GM18868 (cell line): ENCODE measurements at regions not wholly inside any gene's neighbourhood (a gene's known extent, or its start where the extent isn't known, plus 50 kb on each side); places are given as distances from the start of the nearest gene placed in this dataset.

Experiments
- ATAC-seq: cut with Tn5 transposase; IDR thresholded peaks from one replicate; pipeline ENCODE4 v1.9.1; 2021; ENCODE audit warnings: mild to moderate bottlenecking, moderate library complexity; ENCODE audit not compliant: unreplicated experiment

DNA sequence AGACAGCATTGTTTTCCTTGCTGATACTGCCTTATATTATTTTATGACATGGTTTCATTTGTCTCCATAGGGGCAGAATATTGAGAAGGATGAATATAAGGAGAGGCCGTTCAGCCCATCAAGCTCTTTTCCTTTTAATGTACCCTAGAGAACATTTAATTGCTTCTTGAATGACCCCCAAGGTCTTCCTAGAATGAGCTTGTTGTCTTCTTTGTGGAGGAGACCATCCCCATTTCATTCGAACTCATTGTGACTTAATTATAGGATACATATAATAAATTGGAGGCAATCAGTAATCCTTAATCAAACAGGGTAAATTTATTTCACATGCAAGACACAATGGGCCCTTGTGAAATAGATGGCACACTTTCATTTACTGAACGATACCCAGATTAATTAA is 231.3 kb downstream of the MDFIC start:
- no peak for ATAC-seq

GRCh38 chr7:115146148-115146547 is 224.3 kb downstream of the MDFIC start:
- ATAC-seq: no peak

GRCh38 chr7:115145512-115145911 is 223.6 kb downstream of the MDFIC start:
- peak; percentile 96 for ATAC-seq

DNA sequence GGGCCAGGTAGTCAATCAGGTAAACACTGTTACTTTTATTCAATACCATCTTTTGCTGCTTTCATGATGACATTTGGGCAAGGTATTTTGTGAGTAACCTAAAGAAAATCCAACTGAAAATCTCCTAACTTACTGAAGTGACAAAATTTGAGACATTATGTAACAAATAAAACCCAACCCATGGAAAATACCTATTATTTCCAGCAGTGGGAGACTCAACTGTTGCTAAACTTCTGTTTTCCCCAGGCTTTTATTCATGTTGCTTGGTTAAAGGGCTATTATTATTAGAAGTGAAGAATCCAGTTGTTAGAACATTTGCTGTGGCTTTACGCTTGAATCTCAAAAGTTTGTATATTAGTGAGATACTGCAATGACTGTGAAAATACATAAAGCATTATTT is 215.9 kb downstream of the MDFIC start:
- peak; percentile 35 for ATAC-seq

DNA sequence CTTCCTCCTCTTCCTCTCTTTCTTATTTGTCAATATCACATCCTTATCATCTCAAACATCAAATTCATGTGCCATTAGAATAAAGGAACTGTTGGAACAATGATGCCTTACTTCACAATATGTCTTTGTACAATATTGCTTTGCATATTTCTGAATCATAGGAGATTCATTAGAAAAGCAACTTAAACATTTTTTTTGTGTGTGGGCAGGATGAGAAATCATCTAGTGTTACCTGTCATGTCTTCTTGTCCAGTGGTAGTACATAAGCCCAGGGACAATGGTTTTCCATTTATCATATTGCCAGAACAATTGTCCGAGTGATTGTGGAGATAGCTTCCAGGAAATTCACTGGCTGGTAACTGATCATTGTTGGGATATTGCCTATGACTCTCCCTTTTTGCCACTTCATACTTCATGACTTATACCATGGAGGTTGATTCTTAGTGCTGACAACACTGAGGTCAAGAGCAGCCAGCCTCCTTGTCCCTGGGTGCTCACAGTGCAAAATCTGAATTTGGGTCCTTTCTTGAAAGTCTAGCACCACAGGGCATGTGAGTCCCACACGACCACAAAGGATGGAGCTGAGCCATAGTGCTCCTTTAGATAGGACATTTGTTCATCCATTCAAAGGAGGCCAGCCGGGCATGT is 215.0 kb downstream of the MDFIC start:
- no peak for ATAC-seq

GRCh38 chr7:115135769-115136410 is 214.0 kb downstream of the MDFIC start:
- ATAC-seq: peak; percentile 91

GRCh38 chr7:115135146-115135545 is 213.3 kb downstream of the MDFIC start:
- ATAC-seq: no peak

DNA sequence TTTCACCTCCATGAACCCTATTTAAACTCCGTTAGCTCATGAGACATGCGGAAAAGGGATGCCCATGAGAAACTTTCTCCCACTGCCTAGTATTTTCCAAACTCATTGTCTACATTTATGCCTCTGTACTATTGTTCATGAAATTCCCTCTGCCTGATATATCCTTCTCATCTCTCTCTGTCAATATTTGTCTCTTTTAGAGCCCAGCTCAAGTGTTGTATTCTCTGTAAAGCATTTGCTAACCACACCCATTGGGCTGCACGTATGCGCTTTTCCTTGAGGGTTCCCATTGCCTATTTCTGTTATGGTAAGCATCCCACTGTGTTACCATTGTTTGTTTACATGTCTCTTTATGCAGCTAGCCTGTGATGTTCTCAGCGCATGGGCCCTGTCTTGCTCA is 211.4 kb downstream of the MDFIC start:
- no peak for ATAC-seq

- no peak for ATAC-seq
These were observed 210.2 kb downstream of the MDFIC start for GRCh38 chr7:115132096-115132495.

DNA sequence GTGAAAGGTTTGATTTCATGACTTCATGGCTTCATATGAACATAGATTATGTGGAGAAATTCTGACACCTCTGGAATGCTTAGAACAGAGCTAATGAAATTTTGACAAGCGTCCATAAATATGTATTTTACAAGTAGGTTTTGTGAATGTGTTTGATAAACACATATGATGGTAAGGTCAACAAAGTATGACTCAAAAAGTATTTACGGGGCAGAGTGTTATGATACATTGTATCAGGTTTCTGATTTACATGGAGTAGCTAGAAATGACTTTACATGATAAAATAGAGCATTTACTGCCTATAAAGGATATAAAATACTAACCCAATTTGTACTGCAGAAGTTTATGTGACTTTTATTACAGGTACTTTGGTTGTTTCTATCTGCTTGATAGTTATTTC is 206.3 kb downstream of the MDFIC start:
- no peak for ATAC-seq

DNA sequence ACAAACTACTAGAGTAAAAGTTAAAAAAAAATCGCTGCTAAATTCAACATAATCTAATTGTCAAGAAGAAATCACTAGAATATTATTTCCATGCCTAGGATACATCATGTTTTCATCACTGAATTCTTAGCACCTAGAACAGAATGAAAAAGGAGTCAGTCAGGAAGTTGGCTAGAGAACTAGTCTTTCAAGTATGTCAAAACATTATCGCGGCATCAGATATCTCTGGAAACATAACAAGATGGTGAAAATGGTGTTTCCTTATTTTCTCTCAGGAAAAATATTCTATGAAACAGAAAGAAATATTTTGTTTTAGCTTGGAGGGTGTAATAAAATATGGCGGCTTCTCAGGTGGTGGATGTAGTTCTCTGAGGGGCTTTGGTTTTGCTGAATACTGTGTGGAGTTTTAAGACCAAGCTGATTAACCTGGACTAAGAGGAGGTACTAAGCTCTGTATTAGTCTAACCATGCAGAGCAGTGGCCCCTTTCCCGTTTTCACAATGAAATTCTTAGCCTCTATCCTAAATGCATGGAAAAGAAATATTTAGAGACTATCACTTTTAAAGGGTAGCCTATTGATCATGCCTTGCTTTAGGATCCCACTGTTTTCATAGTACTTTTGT is 205.6 kb downstream of the MDFIC start:
- ATAC-seq: no peak

DNA sequence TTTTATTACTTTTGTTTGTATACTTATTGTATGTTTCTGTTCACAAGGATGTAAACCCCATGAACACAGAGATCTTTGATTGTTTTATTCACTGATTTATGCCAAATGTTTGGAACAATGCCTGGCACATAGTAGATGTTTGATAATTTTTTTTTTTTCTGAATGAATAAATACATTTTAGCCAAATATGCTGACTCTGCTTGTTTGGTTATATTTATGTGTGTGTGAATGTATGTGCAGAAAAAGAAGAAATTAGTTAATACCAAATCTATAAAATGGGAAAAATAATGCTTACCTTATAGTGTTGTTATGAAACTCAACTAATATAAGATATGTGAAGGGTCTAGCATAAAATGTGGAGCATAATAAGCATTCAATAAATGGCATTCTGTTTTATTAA is 203.9 kb downstream of the MDFIC start:
- ATAC-seq: no peak

- ATAC-seq: no peak
These were observed 203.4 kb downstream of the MDFIC start for GRCh38 chr7:115125312-115125711.

DNA sequence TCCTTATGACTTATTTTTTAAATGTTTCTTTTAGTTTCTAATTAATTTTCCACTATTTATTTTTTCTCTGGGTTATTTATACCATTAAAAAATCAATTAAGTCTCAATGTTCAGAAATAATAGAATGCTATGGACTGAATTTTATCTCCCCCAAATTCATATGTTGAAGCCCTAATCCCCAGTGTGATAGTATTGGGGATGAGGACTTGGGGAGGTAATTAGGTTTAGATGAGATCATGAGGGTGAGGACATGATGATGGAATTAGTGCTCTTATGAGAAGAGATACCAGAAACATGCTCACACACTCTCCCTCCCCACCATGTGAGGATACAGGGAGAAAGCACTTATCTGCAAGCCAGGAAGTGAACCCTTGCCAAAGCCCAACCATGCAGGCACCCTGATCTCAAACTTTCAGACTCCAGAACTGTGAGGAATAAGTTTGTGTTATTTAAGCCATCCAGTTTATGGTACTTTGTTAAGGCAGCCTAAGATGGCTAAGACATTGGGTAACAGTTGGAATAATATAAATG is 202.6 kb downstream of the MDFIC start:
- no peak for ATAC-seq

DNA sequence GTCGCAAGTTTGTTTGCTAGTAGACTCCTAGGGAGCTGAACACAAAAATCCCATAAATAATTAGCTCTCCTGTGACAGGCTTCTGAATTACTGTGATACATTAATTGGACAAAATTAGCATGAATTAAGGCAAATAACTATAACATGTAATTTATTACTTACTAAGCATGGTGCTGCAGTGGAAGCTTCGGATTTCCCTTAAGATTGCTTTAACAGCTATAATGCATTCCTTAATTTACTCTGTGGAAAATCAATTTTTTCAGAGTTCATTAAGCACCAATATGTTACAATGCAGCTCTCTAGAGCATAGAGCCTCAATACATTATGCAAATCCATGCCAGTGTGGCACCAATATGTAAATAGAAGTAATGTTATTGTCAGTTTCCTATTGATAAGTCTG is 201.5 kb downstream of the MDFIC start:
- ATAC-seq: no peak

DNA sequence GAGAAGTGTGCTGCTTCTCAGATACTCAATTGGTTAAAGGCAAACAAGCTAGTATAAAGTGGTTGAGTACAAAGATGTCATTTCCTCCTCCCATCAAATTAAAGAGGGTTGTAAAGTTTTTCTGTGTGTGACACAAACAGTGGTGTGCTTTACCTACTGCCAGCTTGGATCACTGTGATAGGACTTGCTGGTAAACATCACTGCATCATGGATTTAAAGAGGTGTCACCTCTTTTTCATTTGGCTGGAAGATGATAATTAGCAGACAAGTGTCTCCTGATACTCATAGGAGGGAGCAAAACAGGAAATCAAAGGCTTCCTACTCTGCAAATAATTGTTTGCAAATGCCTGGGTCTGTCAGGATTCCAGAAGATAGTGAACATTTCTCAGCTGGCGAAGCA is 200.5 kb downstream of the MDFIC start:
- no peak for ATAC-seq

- no peak for ATAC-seq
These were observed 195.9 kb downstream of the MDFIC start for GRCh38 chr7:115117748-115118147.

DNA sequence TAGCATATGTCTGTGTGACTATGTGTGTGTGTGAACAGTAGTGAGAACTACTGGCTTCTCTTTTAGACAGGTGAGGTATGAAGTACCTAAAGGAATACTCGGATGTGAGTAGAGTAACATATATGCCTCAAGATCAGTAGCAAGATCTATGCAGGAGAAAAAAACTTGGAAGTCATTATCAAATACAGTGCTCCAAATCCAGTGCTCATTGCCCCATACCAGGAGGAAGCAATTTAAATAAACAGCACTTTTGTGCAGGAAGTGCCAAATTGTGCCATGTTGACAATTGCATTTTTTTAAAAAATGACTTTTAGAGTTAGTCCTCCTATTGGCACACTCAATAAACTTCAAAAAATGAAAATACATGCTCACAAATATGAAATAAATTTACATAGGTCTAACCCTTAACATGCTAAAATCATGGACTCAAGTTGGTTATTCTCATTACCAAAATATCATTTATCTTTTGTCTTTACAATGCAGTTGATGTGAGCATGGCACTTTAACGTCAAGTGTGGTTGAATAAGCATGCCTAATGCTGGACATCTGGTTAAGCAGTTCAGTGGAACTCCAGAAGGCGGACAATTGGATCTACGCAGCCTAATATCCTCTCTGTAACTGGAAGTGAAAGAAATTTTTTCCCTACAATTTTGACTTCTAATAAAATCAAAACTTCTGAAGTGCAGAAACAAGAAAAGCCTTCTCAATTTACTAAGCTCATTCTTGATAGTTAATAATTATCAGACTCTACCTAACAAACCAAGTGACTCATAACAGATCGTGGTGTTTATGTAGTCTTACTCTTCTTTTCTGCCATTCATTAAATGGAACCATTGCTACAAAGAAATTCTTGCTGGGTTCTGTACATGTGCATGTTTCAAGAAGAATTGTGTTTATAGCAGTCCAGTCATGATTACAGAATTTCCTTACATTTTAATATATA is 195.2 kb downstream of the MDFIC start:
- no peak for ATAC-seq

DNA sequence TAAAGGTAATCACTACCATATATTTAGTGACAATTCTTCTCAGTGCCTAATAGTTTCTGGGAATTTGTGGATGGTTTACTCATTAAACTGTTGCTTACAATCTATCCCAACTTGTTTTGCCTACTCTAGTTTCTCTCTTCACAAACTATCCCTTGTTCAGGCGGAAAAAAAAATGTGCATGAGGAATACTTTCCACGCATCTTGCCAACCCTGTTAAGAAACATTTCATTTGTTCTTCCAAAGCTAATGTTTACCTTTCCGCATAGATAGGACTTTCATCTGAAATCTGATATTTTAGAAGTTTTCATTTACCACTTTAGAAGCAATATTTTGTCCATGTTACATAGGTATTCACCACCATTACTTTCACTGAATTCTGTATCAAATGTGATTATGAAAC is 191.9 kb downstream of the MDFIC start:
- no peak for ATAC-seq

- no peak for ATAC-seq
These were observed 191.2 kb downstream of the MDFIC start for GRCh38 chr7:115113131-115113530.

- no peak for ATAC-seq
These were observed 188.6 kb downstream of the MDFIC start for GRCh38 chr7:115110523-115110922.
